A673 (cell line): ENCODE measurements at regions not wholly inside any gene's neighbourhood (a gene's known extent, or its start where the extent isn't known, plus 50 kb on each side); places are given as distances from the start of the nearest gene placed in this dataset.

Experiments used
- BruUV-seq: library from RNA; stranded (reverse); fragments of 400-500 nt; replicated peaks from 2 replicates; lab custom pipeline; 2021; lab: Mats Ljungman, UMichigan
- CTCF ChIA-PET: fragments of 300-600 bp; sonication (Branson Sonifier 250); formaldehyde crosslinking; loops from one replicate; lab custom pipeline; 2022; ENCODE audit warnings: antibody characterized with exemption; lab: Charles Lee
- POLR2A ChIA-PET: fragments of 300-600 bp; sonication (Branson Sonifier 250); formaldehyde crosslinking; loops from one replicate; lab custom pipeline; 2022; ENCODE audit warnings: antibody characterized with exemption; ENCODE audit not compliant: low non-redundant PET; lab: Charles Lee
- DNase-seq: peaks from one replicate; pipeline ENCODE4 v3.0.0-alpha.2; 2015; ENCODE audit warnings: low spot score
- H3K27ac ChIP-seq: fragments of 200-600 bp; sonication (generic); 2 replicates; pipeline ENCODE4 v1.5.1; 2016; ENCODE audit warnings: mixed run types, low read depth, mild to moderate bottlenecking, mixed read lengths, antibody characterized with exemption, low read length; ENCODE audit not compliant: poor library complexity, severe bottlenecking
- H3K27me3 ChIP-seq: fragments of 200-600 bp; sonication (generic); replicated peaks from 2 replicates; pipeline ENCODE4 v1.6.1; 2017; ENCODE audit warnings: mixed run types, low read depth, mild to moderate bottlenecking, mixed read lengths, antibody characterized with exemption, low read length; ENCODE audit not compliant: insufficient read depth, poor library complexity
- H3K36me3 ChIP-seq: fragments of 200-600 bp; sonication (generic); 2 replicates; pipeline ENCODE4 v1.6.1; 2016; ENCODE audit warnings: mixed run types, mild to moderate bottlenecking, mixed read lengths, antibody characterized with exemption, low read length; ENCODE audit not compliant: insufficient read depth, poor library complexity, severe bottlenecking
- H3K4me1 ChIP-seq: fragments of 200-600 bp; sonication (generic); 2 replicates; pipeline ENCODE4 v1.6.1; 2017; ENCODE audit warnings: mixed run types, mild to moderate bottlenecking, mixed read lengths, antibody characterized with exemption, low read length; ENCODE audit not compliant: insufficient read depth, poor library complexity, severe bottlenecking
- H3K4me3 ChIP-seq: fragments of 200-600 bp; sonication (generic); 2 replicates; pipeline ENCODE4 v1.5.1; 2016; ENCODE audit warnings: low read depth, mixed run types, mild to moderate bottlenecking, mixed read lengths, low read length; ENCODE audit not compliant: poor library complexity, severe bottlenecking
- H3K9me3 ChIP-seq: fragments of 200-600 bp; sonication (generic); 2 replicates; pipeline ENCODE4 v1.6.1; 2016; ENCODE audit warnings: mixed run types, low read depth, mild to moderate bottlenecking, mixed read lengths, antibody characterized with exemption, low read length; ENCODE audit not compliant: poor library complexity, severe bottlenecking
- CTCF ChIP-seq: fragments of 300-800, 200-600 bp; sonication (generic); conservative IDR thresholded peaks from 2 replicates; pipeline ENCODE4 v1.5.1; 2017; ENCODE audit warnings: low read depth, mild to moderate bottlenecking, antibody characterized with exemption, low read length, moderate library complexity, mixed read lengths
- EZH2 ChIP-seq: fragments of 200-600 bp; sonication (generic); IDR thresholded peaks from 2 replicates; pipeline ENCODE4 v1.6.1; 2017; ENCODE audit warnings: borderline replicate concordance, low read depth, mild to moderate bottlenecking, mixed read lengths, antibody characterized with exemption, low read length; ENCODE audit not compliant: poor library complexity, severe bottlenecking
- intact Hi-C: fragments of 100-400 bp; cut with micrococcal nuclease; formaldehyde crosslinking; loops from one replicate; pipeline ENCODE4 v1.10.0; 2022; ENCODE audit not compliant: unreplicated experiment

GRCh38 chr6:14398953-14399352 lies 281.4 kb downstream of the CD83 start:
- H3K4me3 ChIP-seq, result no peak overlapping the region
- DNase-seq, result no peak
- no peaks in the 10 kb centered on the region for H3K4me1 ChIP-seq
- BruUV-seq, result no TSS peak
- TF ChIP-seq CTCF (no peak), EZH2 (no peak)
- ChIA-PET CTCF (no interaction called here), POLR2A (no interaction called here)
- intact Hi-C loops, result no loop called here
- H3K27ac ChIP-seq, result no peak overlapping the region
- H3K9me3 ChIP-seq, result no peaks in the 10 kb centered on the region
- H3K36me3 ChIP-seq, result no peaks in the 10 kb centered on the region
- H3K27me3 ChIP-seq, result no peaks in the 10 kb centered on the region

- intact Hi-C loops, result no loop called here
- no peak overlapping the region for H3K27ac ChIP-seq
- no TSS peak for BruUV-seq
- no peak for DNase-seq
- CTCF ChIA-PET, result no interaction called here
- POLR2A ChIA-PET, result no interaction called here
- H3K4me1 ChIP-seq, result no peaks in the 10 kb centered on the region
- no peak for TF ChIP-seq EZH2
- no peak for TF ChIP-seq CTCF
- no peaks in the 10 kb centered on the region for H3K9me3 ChIP-seq
- H3K36me3 ChIP-seq, result no peaks in the 10 kb centered on the region
- no peaks in the 10 kb centered on the region for H3K27me3 ChIP-seq
- no peak overlapping the region for H3K4me3 ChIP-seq
Measured at GRCh38 chr6:14399635-14400034, 282.1 kb downstream of the CD83 start.

- ChIA-PET CTCF (no interaction called here), POLR2A (no interaction called here)
- Histone ChIP-seq H3K36me3 (no peaks in the 10 kb centered on the region), H3K4me3 (no peak overlapping the region), H3K9me3 (no peaks in the 10 kb centered on the region), H3K27ac (no peak overlapping the region), H3K27me3 (no peaks in the 10 kb centered on the region), H3K4me1 (no peaks in the 10 kb centered on the region)
- intact Hi-C loops, result no loop called here
- no peak for DNase-seq
- TF ChIP-seq CTCF (no peak), EZH2 (no peak)
- no TSS peak for BruUV-seq
Measured at GRCh38 chr6:14401246-14401645, 283.7 kb downstream of the CD83 start.
